DMS53 treated with DMSO at 0.1 percent for 48 hours (cell line): ENCODE measurements at regions not wholly inside any gene's neighbourhood (a gene's known extent, or its start where the extent isn't known, plus 50 kb on each side); places are given as distances from the start of the nearest gene placed in this dataset.
"Not testable (repeated sequence)": the region's sequence is repeated elsewhere in the genome, so short reads cannot be mapped to it uniquely, and the experiment has no call there.

ENCODE experiments used
- DNase-seq: peaks from one replicate; lab custom pipeline; 2025; ENCODE audit not compliant: unreplicated experiment; lab: John Stamatoyannopoulos, UW

- DNase-seq = no peak
Measured at GRCh38 chr9:74404620-74405019, 92.5 kb upstream of the RORB start.

DNA sequence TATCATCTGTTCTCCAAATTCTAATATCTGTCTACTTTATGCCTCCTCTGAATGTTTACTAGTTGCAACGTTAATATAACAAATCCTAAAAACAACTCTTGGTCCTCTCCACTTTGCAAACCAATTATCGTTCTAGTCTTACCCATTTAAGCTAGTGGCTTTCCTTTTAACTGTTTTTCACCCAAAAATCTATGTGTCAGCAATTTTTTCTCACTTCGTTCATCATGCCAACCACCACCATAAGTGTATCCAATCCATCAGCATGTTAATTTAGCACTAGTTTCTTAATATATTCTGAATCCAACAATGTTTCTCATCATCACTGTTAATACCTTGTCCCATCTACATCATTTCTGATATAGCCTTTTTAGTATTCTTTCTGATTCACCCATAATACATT, 90.0 kb upstream of the RORB start:
- no peak for DNase-seq

- DNase-seq = no peak
Measured at GRCh38 chr9:74412236-74412979, 84.7 kb upstream of the RORB start.

GRCh38 chr9:74413876-74414275, 83.3 kb upstream of the RORB start:
- peak; percentile 2 for DNase-seq

DNA sequence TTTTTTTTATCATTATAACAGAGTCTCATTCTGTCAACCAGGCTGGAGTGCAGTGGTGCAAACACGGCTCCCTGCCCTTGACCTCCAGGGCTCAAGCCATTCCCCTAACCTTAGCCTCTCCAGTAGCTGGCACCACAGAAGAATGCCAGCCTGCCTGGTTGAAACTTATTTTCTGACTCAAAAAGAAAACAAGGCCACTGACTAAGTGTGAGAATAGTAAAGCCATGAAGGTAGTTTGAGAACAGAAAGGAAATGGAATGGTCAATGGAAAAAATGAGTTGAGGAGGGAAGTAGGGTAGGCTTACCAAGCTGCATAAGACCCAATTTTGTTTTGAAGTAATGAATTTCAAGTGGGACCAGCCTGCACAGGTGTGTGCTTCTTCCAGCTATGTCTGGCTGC, 82.8 kb upstream of the RORB start:
- DNase-seq = no peak

GRCh38 chr9:74415995-74416394, 81.1 kb upstream of the RORB start:
- no peak for DNase-seq

DNA sequence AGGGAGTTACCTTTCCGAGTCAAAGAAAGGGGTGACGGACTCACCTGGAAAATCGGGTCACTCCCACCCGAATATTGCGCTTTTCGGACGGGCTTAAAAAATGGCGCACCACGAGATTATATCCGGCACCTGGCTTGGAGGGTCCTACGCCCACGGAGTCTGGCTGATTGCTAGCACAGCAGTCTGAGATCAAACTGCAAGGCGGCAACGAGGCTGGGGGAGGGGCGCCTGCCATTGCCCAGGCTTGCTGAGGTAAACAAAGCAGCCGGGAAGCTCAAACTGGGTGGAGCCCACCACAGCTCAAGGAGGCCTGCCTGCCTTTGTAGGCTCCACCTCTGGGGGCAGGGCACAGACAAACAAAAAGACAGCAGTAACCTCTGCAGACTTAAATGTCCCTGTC, 72.6 kb upstream of the RORB start:
- not testable (repeated sequence) for DNase-seq

DNA sequence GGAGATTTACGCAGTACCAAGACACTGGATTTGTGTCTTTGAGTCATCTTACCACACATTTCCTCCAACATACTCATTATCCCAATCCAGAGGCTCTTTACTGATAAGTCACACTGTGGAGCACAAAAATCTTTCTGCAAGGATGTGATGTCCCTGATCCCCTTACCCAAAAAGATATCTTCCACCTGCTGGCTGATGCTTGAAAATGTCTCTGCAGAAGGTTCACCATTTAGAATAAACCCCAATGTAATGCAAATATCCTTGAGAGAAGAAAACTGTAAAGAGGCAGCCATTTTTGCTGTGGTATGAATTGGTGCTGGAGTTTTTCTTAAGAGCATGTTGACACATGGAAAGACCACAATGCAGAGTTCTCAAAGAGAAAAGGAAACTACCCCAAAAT, 65.7 kb upstream of the RORB start:
- no peak for DNase-seq

DNA sequence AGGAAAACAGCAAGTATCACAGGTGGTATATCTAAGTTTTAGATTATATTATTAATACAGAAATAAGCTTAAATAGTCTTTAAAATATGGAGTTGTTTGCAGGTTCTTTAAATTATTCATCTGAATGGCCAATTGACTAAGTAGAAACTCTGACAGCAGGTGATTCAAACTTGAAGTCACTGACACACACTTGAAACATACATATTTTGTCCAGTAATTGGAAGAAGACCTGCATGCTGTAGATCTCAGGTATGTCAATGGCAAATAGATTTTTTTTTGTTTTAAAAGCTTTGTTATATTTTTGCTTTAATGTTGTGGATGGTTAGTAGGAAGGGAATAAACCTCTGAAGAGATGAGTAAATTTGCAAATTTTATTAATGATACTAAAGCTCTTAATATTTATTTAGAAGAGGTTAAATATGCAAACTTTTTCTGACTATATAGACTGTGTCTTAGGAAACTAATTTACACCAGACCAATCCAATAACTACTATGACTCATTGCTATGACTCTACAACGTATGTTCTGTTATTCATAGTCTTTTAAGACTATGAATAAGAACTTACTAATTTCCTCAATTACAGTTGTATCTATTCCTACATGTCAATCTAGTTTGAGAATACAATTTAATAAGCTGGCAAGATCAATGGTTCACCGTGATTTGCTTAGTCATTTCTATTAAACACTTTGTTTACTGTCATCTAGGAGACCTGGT, 53.9 kb upstream of the RORB start:
- no peak for DNase-seq

DNA sequence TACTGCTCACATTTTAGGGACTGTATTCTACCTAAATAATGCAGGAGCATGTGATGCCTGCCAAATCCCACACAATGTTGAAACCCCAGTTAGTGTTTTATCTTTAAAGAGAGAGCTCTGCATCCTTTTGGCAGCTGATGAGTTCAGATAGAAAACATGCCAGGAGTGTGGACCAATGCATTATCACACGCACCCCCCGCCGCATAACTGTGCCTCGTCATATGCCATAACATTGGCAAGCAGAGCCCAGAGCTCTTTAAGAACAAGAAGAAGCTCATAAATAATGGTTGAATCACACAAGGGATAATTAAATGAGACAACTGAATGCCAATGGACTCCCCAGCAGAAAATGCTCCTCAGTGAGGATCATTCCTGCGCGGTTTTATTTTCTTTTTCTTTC, 52.8 kb upstream of the RORB start:
- DNase-seq = no peak
